Progenitor cell of endocrine pancreas (in vitro differentiated cells): ENCODE measurements at regions not wholly inside any gene's neighbourhood (a gene's known extent, or its start where the extent isn't known, plus 50 kb on each side); places are given as distances from the start of the nearest gene placed in this dataset.

Experiments used
- DNase-seq: peaks from one replicate; pipeline ENCODE4 v3.0.0; 2021; ENCODE audit warnings: low spot score; ENCODE audit not compliant: unreplicated experiment
- H3K27ac Mint-ChIP-seq: 2 replicates; pipeline ENCODE4 v1.8.0; 2021; ENCODE audit warnings: mild to moderate bottlenecking, moderate library complexity, mixed read lengths
- H3K27me3 Mint-ChIP-seq: 2 replicates; pipeline ENCODE4 v1.8.0; 2021; ENCODE audit warnings: mixed read lengths
- H3K36me3 Mint-ChIP-seq: 2 replicates; pipeline ENCODE4 v1.8.0; 2022; ENCODE audit warnings: mixed read lengths; ENCODE audit not compliant: insufficient read depth
- H3K4me1 Mint-ChIP-seq: 2 replicates; pipeline ENCODE4 v1.8.0; 2021; ENCODE audit warnings: low read depth, mixed read lengths
- H3K4me3 Mint-ChIP-seq: 2 replicates; pipeline ENCODE4 v1.8.0; 2021; ENCODE audit warnings: low read depth, mild to moderate bottlenecking, moderate library complexity, mixed read lengths
- H3K9me3 Mint-ChIP-seq: 2 replicates; pipeline ENCODE4 v1.8.0; 2021; ENCODE audit warnings: low read depth, mixed read lengths
- TF ChIP-seq, protein P1 (sequence below): fragments of 200-600 bp; sonication (generic); IDR thresholded peaks from one replicate; pipeline ENCODE4 v1.5.0; 2021; ENCODE audit warnings: antibody characterized with exemption, mild to moderate bottlenecking; ENCODE audit not compliant: unreplicated experiment

DNA sequence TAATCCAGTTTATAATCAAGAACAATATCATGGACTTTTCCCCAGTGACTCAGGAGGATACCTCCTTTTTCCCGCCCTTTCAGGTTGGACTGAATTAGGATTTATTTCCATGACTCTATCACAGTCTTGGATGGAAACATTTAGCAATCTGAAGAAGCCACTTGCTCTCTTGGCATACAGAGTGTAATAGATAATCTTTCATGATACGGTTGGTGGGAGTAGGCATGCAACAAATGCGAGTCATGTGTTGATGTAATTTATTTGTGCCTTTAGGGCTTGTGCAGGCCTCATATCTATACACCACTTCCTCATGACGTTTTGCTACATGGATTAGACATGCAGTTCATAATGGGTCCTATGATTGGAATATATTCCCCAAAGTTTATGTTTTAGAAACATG, 54.2 kb upstream of the MCTP2 start:
- no peak for DNase-seq
- Mint-ChIP-seq H3K4me3 (no peak overlapping the region), H3K36me3 (no peaks in the 10 kb centered on the region), H3K4me1 (no peaks in the 10 kb centered on the region), H3K9me3 (peaks cover 3% of the 10 kb centered on the region), H3K27me3 (no peaks in the 10 kb centered on the region), H3K27ac (no peak overlapping the region)
- TF ChIP-seq, protein P1, sequence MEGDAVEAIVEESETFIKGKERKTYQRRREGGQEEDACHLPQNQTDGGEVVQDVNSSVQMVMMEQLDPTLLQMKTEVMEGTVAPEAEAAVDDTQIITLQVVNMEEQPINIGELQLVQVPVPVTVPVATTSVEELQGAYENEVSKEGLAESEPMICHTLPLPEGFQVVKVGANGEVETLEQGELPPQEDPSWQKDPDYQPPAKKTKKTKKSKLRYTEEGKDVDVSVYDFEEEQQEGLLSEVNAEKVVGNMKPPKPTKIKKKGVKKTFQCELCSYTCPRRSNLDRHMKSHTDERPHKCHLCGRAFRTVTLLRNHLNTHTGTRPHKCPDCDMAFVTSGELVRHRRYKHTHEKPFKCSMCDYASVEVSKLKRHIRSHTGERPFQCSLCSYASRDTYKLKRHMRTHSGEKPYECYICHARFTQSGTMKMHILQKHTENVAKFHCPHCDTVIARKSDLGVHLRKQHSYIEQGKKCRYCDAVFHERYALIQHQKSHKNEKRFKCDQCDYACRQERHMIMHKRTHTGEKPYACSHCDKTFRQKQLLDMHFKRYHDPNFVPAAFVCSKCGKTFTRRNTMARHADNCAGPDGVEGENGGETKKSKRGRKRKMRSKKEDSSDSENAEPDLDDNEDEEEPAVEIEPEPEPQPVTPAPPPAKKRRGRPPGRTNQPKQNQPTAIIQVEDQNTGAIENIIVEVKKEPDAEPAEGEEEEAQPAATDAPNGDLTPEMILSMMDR = no peak

DNA sequence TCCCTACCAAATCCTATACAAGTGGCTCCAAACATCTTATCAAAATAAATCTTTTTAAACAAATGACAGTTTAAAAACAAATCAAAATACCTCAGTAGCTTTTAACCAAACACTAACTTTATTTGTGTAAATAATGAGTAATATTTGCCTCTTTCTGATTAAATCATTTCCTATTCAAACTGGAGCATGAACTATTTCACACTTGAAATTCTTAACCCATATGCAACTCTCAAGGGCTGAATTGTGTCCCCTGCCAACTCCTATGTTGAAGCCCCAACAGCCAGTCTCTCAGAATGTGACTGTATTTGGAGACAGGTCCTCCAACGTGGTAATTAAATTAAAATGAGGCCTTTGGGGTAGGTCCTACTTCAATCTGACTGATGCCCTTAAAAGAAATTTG, 55.9 kb upstream of the MCTP2 start:
- DNase-seq = no peak
- Mint-ChIP-seq H3K27ac (no peak overlapping the region), H3K9me3 (peaks cover 7% of the 10 kb centered on the region), H3K4me1 (no peaks in the 10 kb centered on the region), H3K4me3 (no peak overlapping the region), H3K27me3 (no peaks in the 10 kb centered on the region), H3K36me3 (no peaks in the 10 kb centered on the region)
- TF ChIP-seq, protein P1 = no peak

DNA sequence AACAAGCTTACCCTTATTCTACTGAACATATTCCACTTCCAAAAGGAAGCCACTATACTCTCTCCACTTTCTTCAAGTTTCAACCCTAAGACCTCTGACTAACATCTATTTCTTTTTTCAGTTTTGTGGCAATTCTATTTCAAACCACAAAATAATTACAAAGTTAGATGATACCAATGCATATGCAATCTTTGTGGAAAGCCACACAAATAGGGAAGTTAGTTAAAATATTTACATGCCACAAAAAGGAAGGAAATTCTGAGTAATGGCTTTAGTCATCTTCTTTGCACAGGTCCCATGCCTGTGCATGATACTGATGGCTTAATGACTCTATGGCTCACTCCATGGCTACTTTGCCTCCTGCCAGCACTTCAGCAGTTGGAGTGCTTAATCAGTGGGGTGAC, 57.0 kb upstream of the MCTP2 start:
- no peak for DNase-seq
- no peak overlapping the region for H3K27ac Mint-ChIP-seq
- H3K36me3 Mint-ChIP-seq = no peaks in the 10 kb centered on the region
- peaks cover 7% of the 10 kb centered on the region for H3K9me3 Mint-ChIP-seq
- H3K4me1 Mint-ChIP-seq = no peaks in the 10 kb centered on the region
- no peak overlapping the region for H3K4me3 Mint-ChIP-seq
- no peaks in the 10 kb centered on the region for H3K27me3 Mint-ChIP-seq
- TF ChIP-seq, protein P1 = no peak

DNA sequence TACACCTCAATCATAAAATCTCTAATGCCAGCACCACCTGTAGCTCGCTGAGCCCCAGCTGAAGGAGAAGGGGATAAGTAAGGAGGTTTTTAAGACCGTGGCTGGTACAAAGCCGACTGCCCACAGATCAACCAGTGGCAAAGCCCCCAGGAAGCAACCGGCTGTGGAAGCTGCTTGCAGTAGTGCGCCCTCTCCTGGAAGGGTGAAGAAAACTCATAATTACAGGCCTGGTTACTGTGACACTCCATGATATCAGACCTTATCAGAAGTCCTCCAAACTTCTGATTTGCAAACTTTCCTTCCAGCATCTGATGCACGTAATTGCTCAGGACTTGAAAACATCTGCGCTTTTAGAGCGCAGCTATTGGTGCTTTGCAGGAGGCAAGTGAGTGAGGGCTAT, 63.1 kb upstream of the MCTP2 start:
- TF ChIP-seq, protein P1 = peak; percentile 17
- H3K9me3 Mint-ChIP-seq = peaks cover 5% of the 10 kb centered on the region
- H3K27me3 Mint-ChIP-seq = peaks cover 4% of the 10 kb centered on the region
- H3K36me3 Mint-ChIP-seq = no peaks in the 10 kb centered on the region
- no peaks in the 10 kb centered on the region for H3K4me1 Mint-ChIP-seq
- H3K27ac Mint-ChIP-seq = no peak overlapping the region
- no peak overlapping the region for H3K4me3 Mint-ChIP-seq
- DNase-seq = no peak

DNA sequence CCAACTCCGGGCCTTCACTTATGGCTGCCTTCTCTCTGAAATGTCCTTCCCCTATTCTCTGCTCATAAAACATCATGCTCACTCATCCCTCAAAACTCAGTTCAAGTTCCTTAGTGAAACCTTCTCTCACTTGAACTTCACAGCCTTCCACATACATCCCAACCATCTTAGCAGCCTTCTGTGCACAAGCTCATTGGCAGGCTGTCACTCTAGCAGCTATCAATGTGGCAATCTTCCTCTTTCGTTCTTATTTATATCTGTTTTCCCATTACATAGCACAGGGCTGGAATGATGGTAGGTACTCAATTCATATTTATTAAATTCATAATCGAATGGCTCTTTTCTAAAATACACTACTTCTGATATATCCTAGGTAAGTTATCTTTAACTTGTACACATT, 66.4 kb upstream of the MCTP2 start:
- Mint-ChIP-seq H3K4me3 (no peak overlapping the region), H3K9me3 (no peaks in the 10 kb centered on the region), H3K27ac (no peak overlapping the region), H3K4me1 (no peaks in the 10 kb centered on the region), H3K36me3 (no peaks in the 10 kb centered on the region), H3K27me3 (peaks cover 12% of the 10 kb centered on the region)
- TF ChIP-seq, protein P1 = no peak
- no peak for DNase-seq
